Spleen (tissue), 7 donors: ENCODE measurements at regions not wholly inside any gene's neighbourhood (a gene's known extent, or its start where the extent isn't known, plus 50 kb on each side); places are given as distances from the start of the nearest gene placed in this dataset.

Source experiments
- POLR2A ChIP-seq, 3 donors: fragments of 450-650 bp; IDR thresholded peaks; one replicate each; pipeline ENCODE4 v1.5.1; 2017; ENCODE audit warnings: antibody characterized with exemption in 3 of 3, mild to moderate bottlenecking in 1 of 3
- TF ChIP-seq, protein P1 (sequence below), 11 experiments: fragments of 200-600 bp in 7 of 11; fragments of 450-650 bp in 4 of 11; sonication (generic) in 4 of 11; IDR thresholded peaks in 8 of 11; conservative IDR thresholded peaks in 3 of 11; 1 replicate in 7 of 11; 2 replicates in 4 of 11; pipeline versions ENCODE4 v1.4.0 to v1.8.0; 2016 to 2021; ENCODE audit warnings: antibody characterized with exemption in 11 of 11, inconsistent platforms in 4 of 11, mild to moderate bottlenecking in 1 of 11
- donor health status: DM: no; HTN: no; CAD: no; lungs with moderate emphysema.
- donor health status: DM: no; HTN: no; CAD: no.
- donor health status: DM: no; HTN: no; CAD: no.

DNA sequence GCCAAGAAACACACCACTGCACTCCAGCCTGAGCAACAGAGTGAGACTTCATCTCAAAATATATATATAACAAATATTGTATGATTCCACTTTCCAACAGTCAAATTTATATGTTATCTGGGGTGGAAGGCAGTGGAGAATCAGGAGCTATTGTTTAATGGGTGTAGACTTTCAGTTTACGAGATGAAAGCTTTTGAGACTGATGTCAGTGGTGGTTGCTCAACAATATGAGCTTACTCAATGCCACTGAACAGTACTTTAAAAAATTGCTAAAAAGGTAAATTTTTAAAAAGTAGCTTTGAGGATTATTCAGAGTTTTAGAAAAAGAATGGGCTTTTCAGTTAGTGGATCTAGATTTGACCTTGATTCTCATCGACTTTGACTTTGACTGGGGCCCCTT lies 105.9 kb upstream of the ST6GAL2 start:
- TF ChIP-seq, protein P1, sequence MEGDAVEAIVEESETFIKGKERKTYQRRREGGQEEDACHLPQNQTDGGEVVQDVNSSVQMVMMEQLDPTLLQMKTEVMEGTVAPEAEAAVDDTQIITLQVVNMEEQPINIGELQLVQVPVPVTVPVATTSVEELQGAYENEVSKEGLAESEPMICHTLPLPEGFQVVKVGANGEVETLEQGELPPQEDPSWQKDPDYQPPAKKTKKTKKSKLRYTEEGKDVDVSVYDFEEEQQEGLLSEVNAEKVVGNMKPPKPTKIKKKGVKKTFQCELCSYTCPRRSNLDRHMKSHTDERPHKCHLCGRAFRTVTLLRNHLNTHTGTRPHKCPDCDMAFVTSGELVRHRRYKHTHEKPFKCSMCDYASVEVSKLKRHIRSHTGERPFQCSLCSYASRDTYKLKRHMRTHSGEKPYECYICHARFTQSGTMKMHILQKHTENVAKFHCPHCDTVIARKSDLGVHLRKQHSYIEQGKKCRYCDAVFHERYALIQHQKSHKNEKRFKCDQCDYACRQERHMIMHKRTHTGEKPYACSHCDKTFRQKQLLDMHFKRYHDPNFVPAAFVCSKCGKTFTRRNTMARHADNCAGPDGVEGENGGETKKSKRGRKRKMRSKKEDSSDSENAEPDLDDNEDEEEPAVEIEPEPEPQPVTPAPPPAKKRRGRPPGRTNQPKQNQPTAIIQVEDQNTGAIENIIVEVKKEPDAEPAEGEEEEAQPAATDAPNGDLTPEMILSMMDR (IDR thresholded peaks at IDR 0.05 in 8 of 11, conservative IDR thresholded peaks at IDR 0.05 in 3 of 11) = no peak
- TF ChIP-seq POLR2A (IDR thresholded peaks at IDR 0.05) = no peak
